ENCODE measurements at regions not wholly inside any gene's neighbourhood (a gene's known extent, or its start where the extent isn't known, plus 50 kb on each side); places are given as distances from the start of the nearest gene placed in this dataset.
"Not testable (repeated sequence)": the region's sequence is repeated elsewhere in the genome, so short reads cannot be mapped to it uniquely, and the experiment has no call there.

DNA sequence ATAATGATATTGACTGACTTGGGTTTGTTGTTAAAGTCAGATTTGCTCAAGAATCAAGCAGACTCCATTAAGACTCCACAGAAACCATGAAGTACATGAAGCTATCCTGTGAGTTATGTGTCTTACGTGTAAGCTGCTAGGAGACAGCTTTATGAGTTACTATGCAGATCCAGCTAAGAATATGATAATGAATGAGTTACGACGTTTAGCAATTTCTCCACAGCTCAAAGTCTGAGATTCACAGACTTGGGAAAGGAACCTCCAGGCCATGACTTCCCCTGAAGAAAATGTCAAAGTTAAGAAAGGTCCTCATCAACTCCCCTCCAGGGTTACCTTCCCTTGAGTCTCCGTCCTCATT, 211.9 kb upstream of the HNRNPA3 start:
- Histone ChIP-seq H3K4me1 (no peaks in the 10 kb centered on the region), H3K27ac (no peak overlapping the region), H3K36me3 (no peaks in the 10 kb centered on the region), H3K27me3 (no peaks in the 10 kb centered on the region), H3K9me3 (no peaks in the 10 kb centered on the region), H3K4me3 (no peak overlapping the region)
- intact Hi-C loops (cut with DNase I; ENCODE audit: low total_unique reads) (no loop called here), in situ Hi-C loops (cut with MboI; ENCODE audit: low sequenced_read_pairs in 4 of 4) (no loop called here)
- no peak for DNase-seq
- no peak for ATAC-seq
- TF ChIP-seq, protein P1, sequence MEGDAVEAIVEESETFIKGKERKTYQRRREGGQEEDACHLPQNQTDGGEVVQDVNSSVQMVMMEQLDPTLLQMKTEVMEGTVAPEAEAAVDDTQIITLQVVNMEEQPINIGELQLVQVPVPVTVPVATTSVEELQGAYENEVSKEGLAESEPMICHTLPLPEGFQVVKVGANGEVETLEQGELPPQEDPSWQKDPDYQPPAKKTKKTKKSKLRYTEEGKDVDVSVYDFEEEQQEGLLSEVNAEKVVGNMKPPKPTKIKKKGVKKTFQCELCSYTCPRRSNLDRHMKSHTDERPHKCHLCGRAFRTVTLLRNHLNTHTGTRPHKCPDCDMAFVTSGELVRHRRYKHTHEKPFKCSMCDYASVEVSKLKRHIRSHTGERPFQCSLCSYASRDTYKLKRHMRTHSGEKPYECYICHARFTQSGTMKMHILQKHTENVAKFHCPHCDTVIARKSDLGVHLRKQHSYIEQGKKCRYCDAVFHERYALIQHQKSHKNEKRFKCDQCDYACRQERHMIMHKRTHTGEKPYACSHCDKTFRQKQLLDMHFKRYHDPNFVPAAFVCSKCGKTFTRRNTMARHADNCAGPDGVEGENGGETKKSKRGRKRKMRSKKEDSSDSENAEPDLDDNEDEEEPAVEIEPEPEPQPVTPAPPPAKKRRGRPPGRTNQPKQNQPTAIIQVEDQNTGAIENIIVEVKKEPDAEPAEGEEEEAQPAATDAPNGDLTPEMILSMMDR (IDR thresholded peaks at IDR 0.05 in 4 of 5, conservative IDR thresholded peaks at IDR 0.05 in 1 of 5): no peak
- no peak for TF ChIP-seq POLR2A (IDR thresholded peaks at IDR 0.05)

DNA sequence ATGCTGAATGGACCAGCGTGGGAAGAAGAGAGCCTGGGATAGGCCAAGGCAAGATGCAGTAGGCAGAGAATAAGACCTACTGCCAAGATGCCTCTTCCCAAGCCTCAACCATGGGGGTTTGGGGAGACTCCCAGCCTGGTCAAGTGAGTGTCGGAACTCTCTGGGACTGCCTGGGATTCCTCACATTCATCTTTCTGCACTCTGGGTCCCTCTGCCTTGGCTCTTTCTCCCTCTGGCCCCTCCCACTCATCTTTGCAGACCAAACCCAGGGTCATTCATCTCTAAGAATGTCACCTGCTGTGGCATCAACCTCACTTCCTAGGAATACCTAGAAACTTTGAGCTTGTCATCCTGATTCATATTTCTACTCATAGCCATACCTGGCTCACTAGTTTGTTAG, 211.3 kb upstream of the HNRNPA3 start:
- no peaks in the 10 kb centered on the region for H3K36me3 ChIP-seq
- intact Hi-C loops (cut with DNase I; ENCODE audit: low total_unique reads): no loop called here
- no peak for DNase-seq
- H3K4me3 ChIP-seq: no peak overlapping the region
- TF ChIP-seq, protein P1 (IDR thresholded peaks at IDR 0.05 in 4 of 5, conservative IDR thresholded peaks at IDR 0.05 in 1 of 5): no peak
- TF ChIP-seq POLR2A (IDR thresholded peaks at IDR 0.05): no peak
- no peak overlapping the region for H3K27ac ChIP-seq
- in situ Hi-C loops (cut with MboI; ENCODE audit: low sequenced_read_pairs in 4 of 4): no loop called here
- no peak for ATAC-seq
- H3K4me1 ChIP-seq: no peaks in the 10 kb centered on the region
- no peaks in the 10 kb centered on the region for H3K27me3 ChIP-seq
- H3K9me3 ChIP-seq: no peaks in the 10 kb centered on the region

DNA sequence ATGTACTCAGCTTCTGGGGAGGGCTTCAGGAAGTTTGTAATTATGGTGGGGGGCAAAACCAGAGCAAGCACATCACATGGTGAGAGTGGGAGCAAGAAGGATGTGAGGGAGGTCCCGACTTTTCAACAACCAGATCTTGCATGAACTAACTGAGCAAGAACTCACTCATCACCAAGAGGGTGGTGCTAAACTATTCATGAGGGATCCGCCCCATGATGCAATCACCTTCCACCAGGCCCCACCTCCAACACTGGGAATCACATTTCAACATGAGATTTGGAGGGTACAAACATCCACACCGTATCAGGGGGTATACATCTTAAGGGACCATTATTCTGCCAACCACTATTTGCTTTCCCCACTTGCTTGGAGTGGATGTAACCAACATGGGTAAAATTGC, 209.6 kb upstream of the HNRNPA3 start:
- intact Hi-C loops (cut with DNase I; ENCODE audit: low total_unique reads): no loop called here

DNA sequence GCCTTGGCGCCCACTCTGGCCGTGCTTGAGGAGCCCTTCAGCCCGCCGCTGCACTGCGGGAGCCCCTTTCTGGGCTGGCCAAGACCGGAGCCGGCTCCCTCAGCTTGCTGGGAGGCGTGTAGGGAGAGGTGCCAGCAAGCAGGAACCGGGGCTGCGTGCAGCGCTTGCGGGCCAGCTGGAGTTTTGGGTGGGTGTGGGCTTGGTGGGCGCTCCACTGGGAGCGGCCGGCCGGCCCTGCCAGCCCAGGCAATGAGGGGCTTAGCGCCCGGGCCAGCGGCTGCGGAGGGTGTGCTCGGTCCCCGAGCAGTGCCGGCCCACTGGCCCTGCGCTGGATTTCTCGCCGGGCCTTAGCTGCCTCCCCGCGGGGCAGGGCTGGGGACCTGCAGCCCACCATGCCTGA, 204.9 kb upstream of the HNRNPA3 start:
- H3K9me3 ChIP-seq; H3K36me3 ChIP-seq; DNase-seq; in situ Hi-C loops (cut with MboI; ENCODE audit: low sequenced_read_pairs in 4 of 4); H3K27me3 ChIP-seq; H3K27ac ChIP-seq; intact Hi-C loops (cut with DNase I; ENCODE audit: low total_unique reads); H3K4me1 ChIP-seq; H3K4me3 ChIP-seq; ATAC-seq: not testable (repeated sequence)

More for the DNA sequence above, 209.6 kb upstream of the HNRNPA3 start:
- Histone ChIP-seq H3K9me3 (no peaks in the 10 kb centered on the region), H3K4me3 (no peak overlapping the region), H3K4me1 (no peaks in the 10 kb centered on the region), H3K27ac (no peak overlapping the region), H3K36me3 (no peaks in the 10 kb centered on the region), H3K27me3 (no peaks in the 10 kb centered on the region)
- ATAC-seq (no peak), DNase-seq (no peak)
- TF ChIP-seq POLR2A (IDR thresholded peaks at IDR 0.05): no peak
- TF ChIP-seq, protein P1 (IDR thresholded peaks at IDR 0.05 in 4 of 5, conservative IDR thresholded peaks at IDR 0.05 in 1 of 5): no peak
- in situ Hi-C loops (cut with MboI; ENCODE audit: low sequenced_read_pairs in 4 of 4): no loop called here

DNA sequence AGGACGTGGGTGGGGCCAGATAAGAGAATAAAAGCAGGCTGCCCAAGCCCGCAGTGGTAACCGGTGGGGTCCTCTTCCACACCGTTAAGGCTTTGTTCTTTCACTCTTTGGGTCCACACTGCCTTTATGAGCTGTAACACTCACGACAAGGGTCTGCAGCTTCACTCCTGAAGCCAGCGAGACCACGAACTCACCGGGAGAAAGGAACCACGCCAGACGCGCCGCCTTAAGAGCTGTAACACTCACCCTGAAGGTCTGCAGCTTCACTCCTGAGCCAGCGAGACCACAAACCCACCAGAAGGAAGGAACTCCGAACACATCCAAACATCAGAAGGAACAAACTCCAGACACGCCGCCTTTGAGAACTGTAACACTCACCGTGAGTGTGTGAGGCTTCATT, 203.9 kb upstream of the HNRNPA3 start:
- ATAC-seq; H3K27me3 ChIP-seq; in situ Hi-C loops (cut with MboI; ENCODE audit: low sequenced_read_pairs in 4 of 4); H3K9me3 ChIP-seq; H3K27ac ChIP-seq; H3K4me3 ChIP-seq; H3K4me1 ChIP-seq; DNase-seq; H3K36me3 ChIP-seq; intact Hi-C loops (cut with DNase I; ENCODE audit: low total_unique reads): not testable (repeated sequence)

DNA sequence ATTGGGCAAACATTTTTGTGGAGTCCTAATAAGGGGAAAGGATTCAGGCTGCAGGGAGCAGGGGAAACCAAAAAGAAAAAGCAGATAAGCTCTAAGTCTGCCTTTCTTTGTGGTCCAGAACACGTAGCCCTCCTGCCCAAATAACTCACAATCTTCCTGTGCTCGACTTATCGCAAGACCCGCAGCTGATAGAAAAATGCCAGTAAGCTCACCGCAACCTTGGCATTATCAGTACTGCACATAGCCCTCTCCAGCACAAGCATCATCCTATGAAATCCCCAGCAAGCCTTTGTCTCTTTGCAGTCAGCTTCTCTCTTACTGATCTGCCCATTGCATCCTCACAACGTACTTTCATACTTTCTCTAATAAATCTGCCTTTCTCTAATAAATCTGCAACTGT, 202.4 kb upstream of the HNRNPA3 start:
- DNase-seq: no peak
- no peak for ATAC-seq
- Histone ChIP-seq H3K36me3 (no peaks in the 10 kb centered on the region), H3K4me3 (no peak overlapping the region), H3K27ac (no peak overlapping the region), H3K4me1 (no peaks in the 10 kb centered on the region), H3K9me3 (no peaks in the 10 kb centered on the region), H3K27me3 (no peaks in the 10 kb centered on the region)
- in situ Hi-C loops (cut with MboI; ENCODE audit: low sequenced_read_pairs in 4 of 4) (no loop called here), intact Hi-C loops (cut with DNase I; ENCODE audit: low total_unique reads) (no loop called here)
- TF ChIP-seq, protein P1 (IDR thresholded peaks at IDR 0.05 in 4 of 5, conservative IDR thresholded peaks at IDR 0.05 in 1 of 5): no peak
- no peak for TF ChIP-seq POLR2A (IDR thresholded peaks at IDR 0.05)
